WTC11 (cell line): ENCODE measurements at regions not wholly inside any gene's neighbourhood (a gene's known extent, or its start where the extent isn't known, plus 50 kb on each side); places are given as distances from the start of the nearest gene placed in this dataset.

ENCODE experiments used
- CTCF ChIP-seq: fragments of 200-600 bp; IDR thresholded peaks from 2 replicates; pipeline ENCODE4 v1.8.0; 2022; ENCODE audit warnings: antibody characterized with exemption
- E2F4 ChIP-seq: sonication (generic); formaldehyde crosslinking; IDR thresholded peaks from 2 replicates; pipeline ENCODE4 v1.8.1; 2022; ENCODE audit warnings: low read depth, mild to moderate bottlenecking, moderate library complexity, missing genetic modification reagents, borderline replicate concordance
- ESRRA ChIP-seq: sonication (generic); formaldehyde crosslinking; IDR thresholded peaks from 2 replicates; pipeline ENCODE4 v1.8.1; 2022; ENCODE audit warnings: mild to moderate bottlenecking, missing genetic modification reagents, borderline replicate concordance
- FOXK1 ChIP-seq: sonication (generic); formaldehyde crosslinking; IDR thresholded peaks from 2 replicates; pipeline ENCODE4 v1.8.0; 2022; ENCODE audit warnings: mild to moderate bottlenecking, moderate library complexity, missing genetic modification reagents
- JUN ChIP-seq: sonication (generic); formaldehyde crosslinking; IDR thresholded peaks from 2 replicates; pipeline ENCODE4 v1.8.0; 2023; ENCODE audit warnings: mild to moderate bottlenecking, missing genetic modification reagents
- MLX ChIP-seq: sonication (generic); formaldehyde crosslinking; IDR thresholded peaks from 2 replicates; pipeline ENCODE4 v1.8.1; 2023; ENCODE audit warnings: mild to moderate bottlenecking, missing genetic modification reagents, moderate library complexity
- NFE2L1 ChIP-seq: sonication (generic); formaldehyde crosslinking; IDR thresholded peaks from 2 replicates; pipeline ENCODE4 v1.8.1; 2023; ENCODE audit warnings: missing genetic modification reagents
- NR2C2 ChIP-seq: sonication (generic); formaldehyde crosslinking; IDR thresholded peaks from 2 replicates; pipeline ENCODE4 v1.8.0; 2022; ENCODE audit warnings: mild to moderate bottlenecking, missing genetic modification reagents
- PRDM15 ChIP-seq: sonication (generic); formaldehyde crosslinking; IDR thresholded peaks from 2 replicates; pipeline ENCODE4 v1.8.0; 2022; ENCODE audit warnings: missing genetic modification reagents
- PRRX2 ChIP-seq: fragments of 250-450 bp; sonication (Bioruptor Pico); IDR thresholded peaks from 2 replicates; pipeline ENCODE4 v1.8.0; 2021; ENCODE audit warnings: mild to moderate bottlenecking
- TCF7 ChIP-seq: sonication (generic); formaldehyde crosslinking; IDR thresholded peaks from 2 replicates; pipeline ENCODE4 v1.8.0; 2022; ENCODE audit warnings: mild to moderate bottlenecking, low read depth, missing genetic modification reagents, moderate library complexity
- TEAD4 ChIP-seq: sonication (generic); formaldehyde crosslinking; IDR thresholded peaks from 2 replicates; pipeline ENCODE4 v1.8.0; 2022; ENCODE audit warnings: mild to moderate bottlenecking, missing genetic modification reagents
- USF2 ChIP-seq: sonication (generic); formaldehyde crosslinking; IDR thresholded peaks from 2 replicates; pipeline ENCODE4 v1.8.1; 2023; ENCODE audit warnings: mild to moderate bottlenecking, missing genetic modification reagents, moderate library complexity

- TF ChIP-seq FOXK1 (CRISPR knock-in tag) (no peak), CTCF (no peak), E2F4 (CRISPR knock-in tag) (no peak), NFE2L1 (no peak), PRRX2 (CRISPR knock-in tag) (no peak), MLX (CRISPR knock-in tag) (no peak), USF2 (no peak), JUN (CRISPR knock-in tag) (no peak), TCF7 (no peak), TEAD4 (CRISPR knock-in tag) (no peak), ESRRA (CRISPR knock-in tag) (no peak), PRDM15 (CRISPR knock-in tag) (no peak), NR2C2 (no peak)
These were observed 182.4 kb upstream of the UFM1 start for GRCh38 chr13:38167164-38167822.
